ENCODE measurements at regions not wholly inside any gene's neighbourhood (a gene's known extent, or its start where the extent isn't known, plus 50 kb on each side); places are given as distances from the start of the nearest gene placed in this dataset.

DNA sequence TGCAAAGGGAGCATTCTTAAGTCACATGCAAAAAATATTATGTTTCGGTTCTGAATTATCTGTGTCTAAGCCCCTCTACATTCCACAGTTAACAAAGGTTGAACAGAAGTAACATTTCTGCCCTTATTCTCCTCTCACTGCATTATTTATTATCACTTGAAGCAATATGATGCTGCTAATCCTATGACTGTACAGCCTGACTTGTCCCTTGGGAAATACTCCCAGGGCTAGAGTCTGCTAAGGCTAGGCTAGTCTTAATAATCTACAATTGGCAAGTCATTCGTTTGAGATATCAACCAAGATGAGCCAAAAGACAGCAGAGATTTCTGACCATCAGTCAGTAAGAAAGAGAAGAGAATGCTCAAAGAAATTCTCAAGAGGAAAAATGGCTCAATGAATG, 226.9 kb upstream of the HCCS start:
- DNase-seq (ENCODE audit: insufficient read length, low spot score) (peak; percentile 5), FAIRE-seq (peak; percentile 21)
- TF ChIP-seq, protein P1, sequence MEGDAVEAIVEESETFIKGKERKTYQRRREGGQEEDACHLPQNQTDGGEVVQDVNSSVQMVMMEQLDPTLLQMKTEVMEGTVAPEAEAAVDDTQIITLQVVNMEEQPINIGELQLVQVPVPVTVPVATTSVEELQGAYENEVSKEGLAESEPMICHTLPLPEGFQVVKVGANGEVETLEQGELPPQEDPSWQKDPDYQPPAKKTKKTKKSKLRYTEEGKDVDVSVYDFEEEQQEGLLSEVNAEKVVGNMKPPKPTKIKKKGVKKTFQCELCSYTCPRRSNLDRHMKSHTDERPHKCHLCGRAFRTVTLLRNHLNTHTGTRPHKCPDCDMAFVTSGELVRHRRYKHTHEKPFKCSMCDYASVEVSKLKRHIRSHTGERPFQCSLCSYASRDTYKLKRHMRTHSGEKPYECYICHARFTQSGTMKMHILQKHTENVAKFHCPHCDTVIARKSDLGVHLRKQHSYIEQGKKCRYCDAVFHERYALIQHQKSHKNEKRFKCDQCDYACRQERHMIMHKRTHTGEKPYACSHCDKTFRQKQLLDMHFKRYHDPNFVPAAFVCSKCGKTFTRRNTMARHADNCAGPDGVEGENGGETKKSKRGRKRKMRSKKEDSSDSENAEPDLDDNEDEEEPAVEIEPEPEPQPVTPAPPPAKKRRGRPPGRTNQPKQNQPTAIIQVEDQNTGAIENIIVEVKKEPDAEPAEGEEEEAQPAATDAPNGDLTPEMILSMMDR (IDR thresholded peaks at IDR 0.05; ENCODE audit: insufficient read depth, missing control alignments) = no peak

DNA sequence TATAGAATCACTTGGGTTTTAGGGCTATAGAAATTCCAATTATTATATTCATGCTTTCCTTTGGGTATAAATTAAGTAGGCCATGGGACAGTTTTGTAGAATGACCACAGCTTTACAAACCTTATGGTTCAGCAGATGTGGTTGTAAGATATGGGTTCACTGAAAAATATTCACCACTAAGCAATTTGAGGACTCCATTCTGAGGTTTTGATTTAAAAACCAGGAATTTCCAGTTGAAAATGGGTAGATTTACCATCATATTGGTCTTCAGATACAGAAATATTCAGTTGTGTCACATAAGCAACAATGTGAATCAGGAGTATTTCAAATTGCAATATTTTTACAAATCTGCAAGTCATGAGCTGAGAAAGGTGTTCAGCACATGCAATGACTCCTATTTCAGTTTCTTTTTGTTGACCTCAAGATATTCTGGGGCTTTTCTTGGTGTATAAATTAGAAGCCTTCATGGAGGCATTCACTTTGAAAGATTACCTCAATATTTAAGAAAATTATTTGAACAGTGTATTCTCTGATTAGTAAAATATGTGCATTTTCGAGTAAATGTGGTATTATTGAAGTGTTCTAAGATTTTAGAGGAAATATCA, 218.4 kb upstream of the HCCS start:
- DNase-seq (ENCODE audit: insufficient read length, low spot score) = no peak
- FAIRE-seq = no peak
- TF ChIP-seq, protein P1 (IDR thresholded peaks at IDR 0.05; ENCODE audit: insufficient read depth, missing control alignments) = no peak

DNA sequence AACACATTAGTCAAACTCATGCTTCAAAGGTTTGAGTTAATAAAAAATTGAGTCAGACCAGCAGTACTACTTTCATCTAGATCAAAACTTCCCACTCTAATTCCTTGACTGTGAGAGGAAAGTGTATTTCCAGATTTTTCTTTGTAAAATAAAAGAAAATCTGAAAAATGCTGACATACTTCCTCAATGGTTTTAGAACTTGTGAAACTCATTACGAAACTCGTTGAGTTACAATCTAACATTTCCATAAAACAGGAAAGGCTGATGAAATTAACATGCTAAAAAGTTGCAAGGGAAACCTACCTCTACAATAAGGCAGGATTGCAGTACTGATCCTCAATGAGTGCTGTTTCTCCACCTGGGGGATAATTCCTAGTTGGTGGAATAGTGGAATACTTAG, 217.8 kb upstream of the HCCS start:
- FAIRE-seq = no peak
- DNase-seq (ENCODE audit: insufficient read length, low spot score) = no peak
- TF ChIP-seq, protein P1 (IDR thresholded peaks at IDR 0.05; ENCODE audit: insufficient read depth, missing control alignments) = no peak

DNA sequence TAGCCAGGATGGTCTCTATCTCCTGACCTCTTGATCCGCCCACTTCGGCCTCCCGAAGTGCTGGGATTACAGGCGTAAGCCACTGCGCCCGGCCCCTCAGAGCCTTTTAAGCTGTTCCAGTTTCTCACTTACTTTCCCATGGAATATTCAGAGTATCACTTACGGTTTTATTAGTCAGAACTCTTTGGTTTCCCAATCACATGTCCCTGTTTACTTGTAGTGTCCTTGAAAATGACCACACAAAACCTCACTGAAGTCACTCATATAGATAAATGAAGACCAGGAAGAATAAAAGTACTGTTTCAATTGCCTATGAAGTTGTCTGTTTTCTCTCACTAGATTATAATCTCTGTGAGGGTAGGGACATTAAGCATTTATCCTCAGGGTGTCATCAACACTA, 217.2 kb upstream of the HCCS start:
- DNase-seq (ENCODE audit: insufficient read length, low spot score) (no peak), FAIRE-seq (no peak)
- TF ChIP-seq, protein P1 (IDR thresholded peaks at IDR 0.05; ENCODE audit: insufficient read depth, missing control alignments) = no peak

DNA sequence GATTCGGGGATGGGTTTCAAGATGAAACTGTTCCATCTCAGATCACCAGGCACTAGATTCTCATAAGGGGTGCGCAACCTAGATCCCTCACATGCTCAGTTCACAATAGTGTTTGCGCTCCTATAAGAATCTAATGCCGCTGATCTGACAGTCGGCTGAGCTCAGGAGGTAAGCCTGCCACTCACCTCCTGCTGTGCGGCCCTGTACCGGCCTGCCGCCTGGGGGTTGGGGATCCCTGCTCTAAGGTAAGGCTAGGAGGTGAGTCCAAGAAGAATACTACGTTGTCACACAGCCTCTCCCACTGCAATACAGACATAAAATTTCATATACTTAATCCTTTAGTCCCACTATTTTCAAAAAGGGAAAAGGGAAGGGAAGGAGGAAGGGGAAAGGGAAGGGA, 213.4 kb upstream of the HCCS start:
- no peak for DNase-seq (ENCODE audit: insufficient read length, low spot score)
- TF ChIP-seq, protein P1 (IDR thresholded peaks at IDR 0.05; ENCODE audit: insufficient read depth, missing control alignments) = no peak
- no peak for FAIRE-seq

DNA sequence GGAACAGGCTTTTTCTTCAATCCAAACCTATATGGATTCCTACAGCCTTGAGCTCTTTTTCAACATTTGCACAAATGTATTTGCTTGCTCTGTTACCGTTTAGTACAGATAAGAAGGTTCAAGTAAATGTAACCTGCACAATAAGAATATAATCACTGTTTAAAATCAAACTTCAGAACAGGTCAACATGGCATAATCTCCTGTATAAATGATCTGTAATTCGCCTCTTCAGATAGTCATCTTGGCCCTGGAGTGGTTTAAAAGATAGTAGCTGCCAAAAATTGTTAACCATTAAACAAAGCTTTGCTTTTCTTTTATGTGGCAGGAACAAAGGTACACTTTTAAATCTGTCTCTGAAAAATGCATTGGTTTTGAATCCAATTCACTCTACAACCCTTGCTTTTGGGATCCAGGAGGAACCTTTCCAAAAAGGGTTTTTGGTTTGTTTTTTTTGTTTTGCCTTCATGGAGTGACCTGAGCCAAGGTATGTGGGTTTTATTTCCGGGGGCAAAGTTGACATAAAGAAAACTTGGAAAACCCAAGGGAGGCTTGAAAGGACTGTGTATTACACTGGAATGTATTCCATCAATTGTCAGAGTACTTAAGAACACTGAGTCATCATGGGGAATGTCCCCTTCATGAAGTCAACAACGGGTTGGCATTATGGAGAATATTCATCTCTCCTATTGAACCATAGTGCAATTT, 210.4 kb upstream of the HCCS start:
- FAIRE-seq (no peak), DNase-seq (ENCODE audit: insufficient read length, low spot score) (no peak)
- TF ChIP-seq, protein P1 (IDR thresholded peaks at IDR 0.05; ENCODE audit: insufficient read depth, missing control alignments) = no peak

DNA sequence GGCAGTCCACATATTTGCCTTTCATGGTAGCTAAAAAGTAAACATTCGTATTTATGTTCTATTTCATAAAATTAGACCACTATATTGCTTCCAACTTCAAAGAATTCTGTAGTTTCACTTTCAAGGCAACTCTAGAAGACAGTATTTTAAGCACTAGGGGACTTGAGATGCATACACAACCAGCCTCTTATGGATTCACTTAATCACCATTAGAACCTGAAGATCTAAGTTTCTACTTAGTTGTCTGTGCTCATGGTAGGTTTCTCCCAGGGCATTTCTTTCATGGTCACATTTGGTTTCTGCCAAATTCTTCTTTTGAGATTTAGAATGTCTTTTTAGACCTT, 209.9 kb upstream of the HCCS start:
- TF ChIP-seq, protein P1 (IDR thresholded peaks at IDR 0.05; ENCODE audit: insufficient read depth, missing control alignments) = no peak
- DNase-seq (ENCODE audit: insufficient read length, low spot score) (no peak), FAIRE-seq (no peak)
